ENCODE measurements at regions not wholly inside any gene's neighbourhood (a gene's known extent, or its start where the extent isn't known, plus 50 kb on each side); places are given as distances from the start of the nearest gene placed in this dataset.

DNA sequence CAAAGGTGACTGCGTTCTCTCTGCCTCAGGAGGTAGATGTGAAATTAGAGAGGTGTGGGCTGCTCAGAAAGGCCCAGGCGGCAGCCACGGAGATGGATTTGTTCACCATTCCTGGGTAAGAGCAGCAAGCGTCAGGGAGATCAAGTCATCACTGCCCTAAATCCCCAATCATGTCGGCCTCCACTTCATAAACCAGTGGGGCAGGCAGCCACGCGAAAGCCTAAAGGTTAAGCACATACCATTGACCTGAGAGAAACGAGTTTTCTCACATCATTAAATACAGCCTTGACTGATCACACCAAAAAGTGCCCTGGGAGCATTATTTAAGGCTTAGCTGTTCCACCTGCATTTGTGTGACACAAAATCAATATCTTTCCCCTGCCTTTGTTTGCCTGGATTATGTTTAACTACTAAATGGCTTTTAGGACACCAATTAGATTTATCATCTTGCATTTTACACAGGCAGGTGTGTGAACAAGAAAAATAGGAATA, 50.7 kb upstream of the FOXB1 start:
- DNase-seq: no peak

GRCh38 chr15:59952960-59953359, 51.2 kb upstream of the FOXB1 start:
- no peak for DNase-seq

- DNase-seq: no peak
Observed at GRCh38 chr15:59950603-59951388, 53.3 kb upstream of the FOXB1 start.

GRCh38 chr15:59948924-59949613, 55.0 kb upstream of the FOXB1 start:
- no peak for DNase-seq

GRCh38 chr15:59946084-59946483, 58.0 kb upstream of the FOXB1 start:
- no peak for DNase-seq

DNA sequence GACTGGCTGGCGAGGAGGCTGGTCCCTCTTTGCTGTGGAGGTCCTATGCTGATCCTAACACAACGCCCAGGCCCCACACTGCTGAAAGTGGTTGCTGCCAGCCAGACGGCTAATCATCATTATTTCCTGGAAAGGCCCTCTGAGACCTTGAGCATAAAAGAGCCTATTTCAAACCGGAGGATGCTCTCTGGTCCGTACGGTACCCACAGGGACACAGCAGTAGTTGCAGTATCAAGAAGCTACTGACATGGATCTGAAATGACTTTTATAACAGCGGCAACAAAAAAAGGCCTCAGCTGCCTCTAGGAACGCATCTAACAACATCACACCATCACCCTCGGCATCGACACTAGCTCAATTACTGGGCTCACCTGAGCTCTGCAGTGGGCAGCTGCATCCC, 59.1 kb upstream of the FOXB1 start:
- DNase-seq: no peak

DNA sequence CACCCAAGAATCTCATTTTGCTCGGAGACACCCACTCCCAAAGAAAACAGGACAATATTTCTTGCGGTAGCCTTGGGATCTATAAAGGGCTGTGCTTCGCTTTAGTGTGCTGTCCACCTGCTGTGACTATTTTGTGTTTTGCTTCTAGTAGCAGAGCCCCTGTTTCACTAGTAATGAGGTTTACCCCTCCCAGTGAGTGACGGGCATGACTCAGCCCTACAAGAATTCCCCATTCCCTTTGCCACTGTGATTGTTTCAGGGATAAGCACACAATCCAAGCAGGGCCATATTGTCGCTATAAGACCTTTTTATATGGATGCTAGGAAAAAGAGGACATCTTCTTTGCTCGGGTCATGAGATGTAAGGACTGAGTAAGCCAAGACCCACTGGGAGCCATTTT, 62.5 kb upstream of the FOXB1 start:
- DNase-seq: no peak

GRCh38 chr15:59940928-59941327, 63.2 kb upstream of the FOXB1 start:
- DNase-seq: no peak

- DNase-seq: no peak
Observed at GRCh38 chr15:59940456-59940855, 63.7 kb upstream of the FOXB1 start.

DNA sequence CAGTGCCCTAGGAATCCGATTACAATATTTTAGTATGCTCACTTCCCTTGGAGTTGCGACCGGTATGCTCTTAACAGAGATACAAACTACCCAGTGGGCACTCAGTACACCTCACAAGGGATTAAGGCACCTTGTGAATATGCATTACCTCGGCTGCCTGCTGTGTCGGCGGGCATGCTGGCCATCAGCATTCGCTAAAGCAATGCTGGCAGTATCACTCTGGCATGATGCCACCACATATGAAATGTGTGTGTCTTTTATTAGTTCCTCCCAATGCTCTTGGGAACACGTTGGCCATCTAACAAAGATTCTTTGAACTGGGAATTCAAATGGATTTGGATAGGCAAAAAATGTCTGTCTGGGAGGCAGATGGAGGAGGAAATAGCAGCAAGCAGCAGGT, 67.4 kb upstream of the FOXB1 start:
- no peak for DNase-seq

DNA sequence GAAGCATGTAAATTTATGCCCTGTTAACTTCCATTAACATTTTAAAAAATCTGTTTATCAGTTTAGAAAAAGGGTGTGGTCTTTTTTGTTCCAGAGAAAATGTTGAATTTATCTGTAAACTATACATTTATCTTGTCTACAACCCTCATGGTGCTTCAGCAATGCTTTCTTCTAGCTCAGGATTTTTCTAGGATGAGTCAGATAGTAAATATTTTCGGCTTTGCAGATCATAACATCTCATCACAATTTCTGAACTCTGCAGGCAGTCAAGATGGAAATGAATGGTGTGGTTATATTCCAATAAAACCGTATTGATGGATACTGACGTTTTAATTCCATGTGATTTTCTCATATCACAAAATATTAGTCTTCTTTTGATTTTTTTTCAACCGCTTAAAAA, 70.5 kb upstream of the FOXB1 start:
- no peak for DNase-seq

- DNase-seq: no peak
Observed at GRCh38 chr15:59931646-59932261, 72.4 kb upstream of the FOXB1 start.

DNA sequence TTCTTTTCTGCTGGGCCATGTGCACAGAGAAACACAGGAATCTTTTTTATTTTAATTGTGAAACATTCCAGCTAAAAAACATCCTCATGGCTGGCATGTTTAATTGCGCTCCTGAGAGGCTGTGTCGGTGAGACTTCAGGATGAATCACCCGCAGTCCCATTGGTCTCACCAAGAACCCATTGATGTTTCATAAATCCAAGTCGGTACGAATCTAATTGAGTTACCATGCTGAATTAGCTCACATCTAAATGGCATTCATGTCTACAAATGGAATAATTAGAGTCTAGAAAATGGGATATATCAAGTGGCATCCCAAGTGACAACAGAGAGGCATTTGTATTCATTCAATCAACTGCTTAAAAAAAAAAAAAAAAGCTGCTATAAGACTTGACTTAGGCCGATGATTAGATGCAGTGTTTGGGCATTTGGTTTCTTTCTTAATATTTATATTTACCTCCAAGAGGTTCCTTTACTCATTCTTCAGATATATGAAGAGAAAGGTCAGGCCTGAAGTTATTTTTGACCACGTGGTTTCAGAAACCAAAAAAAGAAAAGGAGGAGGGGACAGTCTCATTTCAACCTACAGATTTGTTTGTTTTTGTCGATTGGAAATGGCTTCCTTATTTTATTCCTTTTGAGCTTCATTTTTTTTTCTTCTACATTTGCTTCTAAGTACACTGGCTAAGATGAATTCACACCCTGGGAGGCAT, 79.1 kb upstream of the FOXB1 start:
- DNase-seq: no peak

DNA sequence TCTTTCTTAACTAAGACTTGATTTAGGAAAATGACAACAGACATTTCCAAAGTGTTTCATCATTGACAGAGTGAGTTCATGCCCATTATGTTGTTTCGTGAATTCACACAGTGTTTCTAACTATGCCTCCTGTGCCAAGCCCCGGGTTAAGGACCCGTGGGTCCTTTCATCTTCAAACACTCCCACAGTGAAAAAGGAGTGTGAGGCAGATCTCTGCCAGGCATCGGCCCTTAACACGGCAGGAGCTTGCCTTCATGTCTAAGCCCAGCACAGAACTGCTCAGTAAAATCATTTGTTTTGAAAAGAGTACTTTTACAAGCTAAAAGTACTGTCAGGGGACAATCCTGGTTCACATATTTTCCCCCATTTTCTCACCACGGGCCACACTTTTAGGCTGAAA, 80.0 kb upstream of the FOXB1 start:
- DNase-seq: no peak

DNA sequence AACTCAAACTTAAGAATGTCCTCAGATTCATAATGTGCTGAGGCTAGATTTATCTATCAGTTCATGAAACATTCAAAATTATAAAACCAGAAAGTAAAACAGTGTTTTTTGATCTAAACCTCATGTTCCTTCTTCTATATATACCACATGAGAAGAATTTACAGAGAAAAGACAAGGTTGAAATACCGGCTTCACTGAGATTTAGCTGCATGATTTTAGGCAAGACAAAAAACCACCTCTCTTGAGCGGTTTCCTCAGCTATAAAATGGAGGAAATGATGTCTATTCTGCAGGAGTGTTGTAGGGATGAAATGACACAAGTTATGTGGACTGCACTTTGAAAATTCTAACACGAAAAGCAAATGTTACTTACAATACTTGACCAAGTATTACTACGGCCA, 80.6 kb upstream of the FOXB1 start:
- DNase-seq: no peak

GRCh38 chr15:59918994-59919951, 84.8 kb upstream of the FOXB1 start:
- DNase-seq: peak; percentile 7

DNA sequence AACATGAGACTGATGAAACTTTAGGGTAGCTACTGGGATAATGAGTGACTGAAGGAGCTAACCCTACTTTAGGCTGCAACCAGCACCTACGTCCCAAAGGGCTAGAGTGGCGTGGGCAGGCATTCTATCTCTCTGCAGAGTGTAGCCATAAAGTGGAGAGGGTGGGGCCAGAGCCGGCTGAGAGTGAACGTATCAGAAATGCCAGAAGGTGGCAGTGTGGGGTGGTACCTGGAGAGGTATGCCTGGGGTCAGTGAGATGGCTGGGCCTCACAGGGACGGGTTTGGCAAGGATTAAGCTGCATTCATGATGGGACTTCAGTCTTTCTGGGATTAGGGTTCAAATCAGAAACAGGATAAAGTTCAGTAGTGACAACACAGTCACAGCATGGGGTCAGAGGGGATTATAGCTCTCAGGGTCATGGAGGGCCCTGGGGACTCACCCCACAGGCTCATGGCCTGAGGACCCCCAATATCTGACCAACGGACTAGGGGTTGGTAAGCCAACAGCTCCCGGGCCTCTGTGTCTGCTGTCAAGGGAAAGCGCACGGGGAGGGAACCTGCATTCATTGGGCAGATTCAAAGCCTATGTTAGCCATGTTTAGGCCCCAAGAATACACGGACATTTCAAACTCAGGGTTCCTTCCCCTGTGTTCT, 86.5 kb upstream of the FOXB1 start:
- peak; percentile 57 for DNase-seq

DNA sequence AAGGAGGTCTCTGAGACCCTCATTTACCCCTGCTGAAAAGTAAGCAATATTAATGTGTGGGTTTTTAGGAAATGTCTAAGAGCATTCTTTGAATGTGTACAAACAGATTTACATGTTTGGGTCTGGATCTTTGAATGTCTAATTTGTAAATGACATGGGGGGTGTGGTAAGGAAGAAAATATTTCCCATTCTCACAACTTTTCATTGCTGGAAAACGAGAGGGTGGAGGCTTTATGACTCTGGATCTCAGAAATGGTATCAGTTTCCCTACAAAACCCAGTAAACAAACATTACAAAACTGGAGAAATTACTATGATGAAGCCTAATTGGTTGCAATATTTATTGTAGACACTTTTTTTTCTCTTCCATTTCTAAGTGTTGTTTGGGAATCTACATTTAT, 98.1 kb upstream of the FOXB1 start:
- DNase-seq: no peak

DNA sequence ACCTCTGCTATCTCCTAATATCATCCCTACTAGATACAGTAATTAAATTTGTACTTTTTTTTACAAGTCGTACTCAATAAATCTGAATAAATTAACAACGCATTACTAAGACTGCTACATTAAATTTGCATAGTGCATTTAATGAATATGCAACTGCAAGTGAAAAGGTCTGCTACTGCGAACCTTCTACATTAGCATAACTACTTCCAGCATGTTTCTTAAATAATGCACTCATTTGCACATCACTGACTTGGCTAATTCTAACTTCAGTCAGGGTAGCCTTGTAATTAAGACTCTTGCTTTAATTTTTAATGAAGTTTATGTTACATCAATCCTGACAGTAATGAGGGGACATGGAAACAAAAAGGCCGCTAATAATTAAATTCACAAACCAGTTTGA, 98.9 kb upstream of the FOXB1 start:
- DNase-seq: no peak

DNA sequence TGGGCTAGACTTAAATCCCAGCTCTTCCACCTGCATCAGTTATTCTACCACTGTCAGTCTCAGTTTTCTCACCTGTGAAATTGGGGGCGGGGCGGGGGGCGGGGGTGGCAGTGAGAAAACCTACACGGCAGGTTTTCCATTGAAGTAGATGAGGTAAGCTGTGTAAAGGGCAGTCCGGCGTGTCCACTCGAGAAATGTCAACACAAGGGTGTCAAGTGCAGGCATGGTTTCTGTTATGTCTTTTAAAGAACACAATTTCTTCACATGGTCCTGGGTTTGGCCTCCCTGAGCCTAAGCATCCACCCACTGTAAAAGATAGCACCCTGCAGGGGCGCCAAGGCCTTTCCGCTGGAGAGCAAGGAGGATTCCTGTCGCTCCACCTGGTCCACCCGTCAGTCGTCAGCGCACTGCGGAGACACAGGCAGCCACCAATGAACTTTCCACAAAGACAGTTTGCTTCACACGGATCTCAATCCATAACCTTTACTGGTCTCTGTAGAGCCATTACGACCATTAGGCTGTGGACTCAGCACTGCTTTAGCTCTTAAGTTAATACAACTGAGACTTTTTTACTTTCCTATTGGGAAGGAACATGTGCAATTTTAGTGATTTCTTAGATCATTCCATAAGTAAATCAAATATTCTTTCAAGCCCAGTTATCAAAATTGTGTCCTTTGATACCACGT, 99.5 kb upstream of the FOXB1 start:
- DNase-seq: no peak

DNA sequence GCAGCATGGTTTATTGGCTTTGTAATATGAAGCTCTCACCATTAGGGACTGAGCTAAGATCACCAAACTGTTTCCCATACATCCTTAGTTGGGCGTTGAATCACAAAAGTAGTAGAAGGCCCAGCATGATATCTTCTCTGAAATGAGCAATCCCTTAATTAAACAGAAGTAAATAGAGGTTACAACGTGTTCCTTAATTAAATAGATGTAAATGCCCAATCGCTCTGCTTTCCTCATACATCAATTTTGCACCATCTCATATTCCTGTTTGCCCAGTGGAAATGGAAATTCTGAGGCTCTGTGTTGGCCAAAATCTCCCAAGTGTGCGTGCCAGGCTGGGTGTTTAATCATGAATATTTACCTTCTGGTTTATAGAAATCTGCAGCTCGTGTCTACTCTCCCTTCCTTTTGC, 107.4 kb upstream of the FOXB1 start:
- DNase-seq: no peak

Measured in suppressor macrophage treated with lipopolysaccharide for 4 hours (primary cell).